Nephron progenitor cell (in vitro differentiated cells): ENCODE measurements at regions not wholly inside any gene's neighbourhood (a gene's known extent, or its start where the extent isn't known, plus 50 kb on each side); places are given as distances from the start of the nearest gene placed in this dataset.

Experiments
- DNase-seq: peaks from one replicate; pipeline ENCODE4 v3.0.0; 2021
- H3K27ac Mint-ChIP-seq: 2 replicates; pipeline ENCODE4 v1.8.0; 2021; ENCODE audit warnings: mild to moderate bottlenecking, moderate library complexity, mixed read lengths
- H3K27me3 Mint-ChIP-seq: 2 replicates; pipeline ENCODE4 v1.8.0; 2021; ENCODE audit warnings: mild to moderate bottlenecking, low read depth, mixed read lengths; ENCODE audit not compliant: poor library complexity
- H3K36me3 Mint-ChIP-seq: 2 replicates; pipeline ENCODE4 v1.8.0; 2021; ENCODE audit warnings: low read depth, mixed read lengths
- H3K4me1 Mint-ChIP-seq: 2 replicates; pipeline ENCODE4 v1.8.0; 2021; ENCODE audit warnings: mixed read lengths
- H3K4me3 Mint-ChIP-seq: 2 replicates; pipeline ENCODE4 v1.8.0; 2021; ENCODE audit warnings: mild to moderate bottlenecking, moderate library complexity, mixed read lengths
- H3K9me3 Mint-ChIP-seq: 2 replicates; pipeline ENCODE4 v1.8.0; 2021; ENCODE audit warnings: mild to moderate bottlenecking, moderate library complexity, mixed read lengths
- TF ChIP-seq, protein P1 (sequence below): fragments of 200-600 bp; sonication (generic); IDR thresholded peaks from 2 replicates; pipeline ENCODE4 v1.5.0; 2021; ENCODE audit warnings: antibody characterized with exemption

DNA sequence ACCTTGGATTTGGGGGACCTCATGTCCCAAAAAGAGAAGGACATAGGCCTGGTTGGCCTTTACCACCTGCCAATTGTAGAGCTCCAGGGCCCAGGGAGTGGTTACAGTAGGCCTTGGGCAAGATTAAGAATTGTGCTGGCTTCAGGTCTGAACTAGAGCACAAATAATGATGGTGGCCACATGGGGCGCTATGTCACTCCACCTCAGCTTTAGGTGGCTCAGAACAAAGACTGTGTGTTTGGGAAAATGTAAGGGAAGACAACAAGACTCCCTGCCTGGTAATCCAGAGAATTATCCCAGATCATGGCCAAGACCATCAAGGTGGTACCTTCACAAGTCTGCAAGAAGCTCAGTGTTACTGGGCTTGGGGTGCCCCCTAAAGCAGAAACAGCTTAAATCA is 224.9 kb upstream of the OPRM1 start:
- Mint-ChIP-seq H3K27me3 (no peaks in the 10 kb centered on the region), H3K27ac (no peak overlapping the region), H3K9me3 (peaks cover 20% of the 10 kb centered on the region), H3K4me1 (peaks cover 8% of the 10 kb centered on the region), H3K36me3 (no peaks in the 10 kb centered on the region), H3K4me3 (no peak overlapping the region)
- no peak for DNase-seq
- TF ChIP-seq, protein P1, sequence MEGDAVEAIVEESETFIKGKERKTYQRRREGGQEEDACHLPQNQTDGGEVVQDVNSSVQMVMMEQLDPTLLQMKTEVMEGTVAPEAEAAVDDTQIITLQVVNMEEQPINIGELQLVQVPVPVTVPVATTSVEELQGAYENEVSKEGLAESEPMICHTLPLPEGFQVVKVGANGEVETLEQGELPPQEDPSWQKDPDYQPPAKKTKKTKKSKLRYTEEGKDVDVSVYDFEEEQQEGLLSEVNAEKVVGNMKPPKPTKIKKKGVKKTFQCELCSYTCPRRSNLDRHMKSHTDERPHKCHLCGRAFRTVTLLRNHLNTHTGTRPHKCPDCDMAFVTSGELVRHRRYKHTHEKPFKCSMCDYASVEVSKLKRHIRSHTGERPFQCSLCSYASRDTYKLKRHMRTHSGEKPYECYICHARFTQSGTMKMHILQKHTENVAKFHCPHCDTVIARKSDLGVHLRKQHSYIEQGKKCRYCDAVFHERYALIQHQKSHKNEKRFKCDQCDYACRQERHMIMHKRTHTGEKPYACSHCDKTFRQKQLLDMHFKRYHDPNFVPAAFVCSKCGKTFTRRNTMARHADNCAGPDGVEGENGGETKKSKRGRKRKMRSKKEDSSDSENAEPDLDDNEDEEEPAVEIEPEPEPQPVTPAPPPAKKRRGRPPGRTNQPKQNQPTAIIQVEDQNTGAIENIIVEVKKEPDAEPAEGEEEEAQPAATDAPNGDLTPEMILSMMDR, result no peak

DNA sequence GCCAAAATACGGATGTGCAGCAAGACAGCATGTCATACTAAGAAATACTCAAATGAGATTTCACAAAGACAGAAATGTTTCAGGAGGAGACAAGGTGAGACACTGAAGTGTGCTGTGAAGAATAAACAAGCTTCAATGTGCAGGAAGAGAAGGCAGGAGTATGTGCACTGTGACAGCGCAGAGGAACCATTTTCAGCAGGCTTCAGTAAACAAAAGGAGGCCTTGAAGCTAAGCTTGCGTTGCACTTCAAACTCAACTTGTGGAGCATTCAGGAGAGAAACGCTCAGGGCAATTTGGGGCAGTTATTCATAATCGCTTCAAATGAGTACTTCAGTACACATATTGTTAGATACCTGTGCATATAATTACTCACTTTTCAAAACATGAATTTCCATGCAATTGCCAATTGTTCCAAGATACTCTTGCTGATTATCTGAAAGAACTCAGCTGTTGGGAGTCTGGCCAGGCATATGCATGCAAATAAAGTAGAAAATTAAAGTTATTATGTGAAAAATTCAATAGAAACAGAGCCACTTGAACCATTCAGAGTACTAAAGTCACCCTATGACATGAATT is 234.2 kb upstream of the OPRM1 start:
- Mint-ChIP-seq H3K4me1 (no peaks in the 10 kb centered on the region), H3K27ac (no peak overlapping the region), H3K4me3 (no peak overlapping the region), H3K9me3 (no peaks in the 10 kb centered on the region), H3K27me3 (no peaks in the 10 kb centered on the region), H3K36me3 (no peaks in the 10 kb centered on the region)
- TF ChIP-seq, protein P1, result no peak
- no peak for DNase-seq

DNA sequence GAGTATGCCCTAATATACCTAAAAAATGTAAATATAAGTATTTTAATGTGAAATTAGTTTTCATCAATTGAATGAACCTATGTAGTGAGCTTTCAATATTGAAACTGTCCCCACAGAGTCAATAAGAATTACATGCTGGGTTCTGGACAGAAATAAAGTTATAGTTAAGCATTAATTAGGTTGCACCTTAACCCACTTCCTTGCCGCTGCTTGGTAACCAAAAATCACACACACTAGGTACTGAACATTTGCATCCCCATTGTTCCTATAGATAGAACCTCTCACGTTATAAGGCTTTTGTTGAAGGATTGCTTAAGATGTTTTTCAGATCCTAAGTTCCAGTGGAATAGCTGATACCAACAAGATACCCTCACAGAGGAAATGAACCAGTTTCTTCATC is 237.1 kb upstream of the OPRM1 start:
- no peaks in the 10 kb centered on the region for H3K9me3 Mint-ChIP-seq
- H3K4me3 Mint-ChIP-seq, result no peak overlapping the region
- no peak overlapping the region for H3K27ac Mint-ChIP-seq
- H3K36me3 Mint-ChIP-seq, result no peaks in the 10 kb centered on the region
- H3K4me1 Mint-ChIP-seq, result no peaks in the 10 kb centered on the region
- TF ChIP-seq, protein P1, result no peak
- H3K27me3 Mint-ChIP-seq, result no peaks in the 10 kb centered on the region
- no peak for DNase-seq

DNA sequence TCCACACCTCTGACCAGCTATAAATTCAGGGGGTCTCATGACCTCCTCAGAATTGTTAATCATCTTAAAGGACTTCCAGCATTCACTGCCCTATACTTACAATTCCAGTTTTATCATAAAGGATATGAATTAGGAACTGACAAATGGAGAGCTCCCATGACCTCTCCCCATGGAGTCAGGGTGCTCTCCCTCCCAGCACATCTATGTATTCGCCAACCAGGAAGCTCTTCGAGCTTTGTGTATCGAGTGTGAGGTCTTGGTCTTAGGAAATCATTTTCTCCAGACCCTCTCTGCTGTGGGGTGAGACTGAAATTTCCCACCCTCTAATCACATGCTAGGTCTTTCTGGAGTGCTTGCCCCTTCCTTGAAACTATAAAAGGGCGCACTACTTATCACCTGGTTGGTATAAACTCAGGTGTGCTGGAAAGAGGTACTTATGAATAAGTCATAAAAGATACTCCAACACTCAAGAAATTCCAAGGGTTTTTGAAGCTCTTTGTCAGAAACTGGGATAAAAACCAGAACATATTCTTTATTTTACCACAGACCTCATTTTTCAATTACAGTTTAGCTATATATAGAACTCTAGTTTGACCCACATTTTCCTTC is 238.4 kb upstream of the OPRM1 start:
- DNase-seq, result no peak
- no peaks in the 10 kb centered on the region for H3K27me3 Mint-ChIP-seq
- H3K9me3 Mint-ChIP-seq, result no peaks in the 10 kb centered on the region
- H3K4me1 Mint-ChIP-seq, result no peaks in the 10 kb centered on the region
- H3K27ac Mint-ChIP-seq, result no peak overlapping the region
- TF ChIP-seq, protein P1, result no peak
- no peaks in the 10 kb centered on the region for H3K36me3 Mint-ChIP-seq
- no peak overlapping the region for H3K4me3 Mint-ChIP-seq

DNA sequence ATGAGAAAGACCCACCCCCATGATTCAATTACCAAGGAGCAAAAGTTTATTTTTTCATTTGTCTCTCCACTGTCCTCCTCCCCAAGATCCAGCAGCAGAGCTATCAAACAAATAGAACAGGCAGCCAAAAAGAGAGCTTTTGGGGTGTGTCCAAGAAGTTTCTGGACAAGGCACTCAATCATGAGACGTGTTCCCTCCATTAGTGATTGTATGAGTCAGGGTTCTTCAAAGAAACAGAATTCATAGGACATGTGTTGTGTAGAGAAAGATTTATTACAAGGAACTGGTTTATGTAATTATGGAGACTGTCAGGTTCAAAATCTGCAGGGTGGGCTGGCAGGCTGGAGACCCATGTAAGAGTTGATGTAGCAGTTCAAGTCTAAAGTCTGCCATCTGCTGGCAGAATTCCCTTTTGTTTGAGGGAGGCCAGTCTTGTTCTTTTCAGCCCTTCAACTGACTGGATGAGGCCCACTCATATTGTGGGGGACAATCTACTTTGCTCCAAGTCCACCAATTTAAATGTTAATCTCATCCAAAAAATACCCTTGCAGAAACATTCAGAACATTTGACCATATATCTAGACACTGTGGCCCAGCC is 248.1 kb upstream of the OPRM1 start:
- Mint-ChIP-seq H3K4me1 (no peaks in the 10 kb centered on the region), H3K4me3 (no peak overlapping the region), H3K9me3 (no peaks in the 10 kb centered on the region), H3K36me3 (no peaks in the 10 kb centered on the region), H3K27ac (no peak overlapping the region), H3K27me3 (peaks cover 3% of the 10 kb centered on the region)
- TF ChIP-seq, protein P1, result peak; percentile 15
- no peak for DNase-seq

DNA sequence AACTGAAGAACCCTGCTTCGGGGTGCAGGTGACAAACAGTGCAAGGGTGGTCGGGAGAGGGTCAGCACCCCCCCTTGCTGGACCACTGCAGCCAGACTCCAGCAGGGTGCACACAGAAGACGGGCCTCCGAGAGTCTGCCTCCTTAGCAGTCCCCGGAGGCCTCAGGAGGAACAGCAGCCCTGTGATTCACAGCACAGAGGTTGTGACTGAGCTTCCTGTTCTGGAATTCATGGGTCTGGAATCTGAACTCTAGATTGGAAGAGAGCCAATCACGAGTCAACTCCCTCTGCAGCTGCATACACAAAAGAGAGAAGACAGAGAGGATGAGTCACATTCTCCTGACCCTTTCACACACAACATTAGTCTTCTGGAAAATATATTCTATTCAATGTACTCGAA is 249.0 kb upstream of the OPRM1 start:
- Mint-ChIP-seq H3K4me3 (no peak overlapping the region), H3K9me3 (no peaks in the 10 kb centered on the region), H3K4me1 (no peaks in the 10 kb centered on the region), H3K27me3 (peaks cover 3% of the 10 kb centered on the region), H3K36me3 (no peaks in the 10 kb centered on the region), H3K27ac (no peak overlapping the region)
- TF ChIP-seq, protein P1, result no peak
- no peak for DNase-seq
